MM.1S (cell line): ENCODE measurements at regions not wholly inside any gene's neighbourhood (a gene's known extent, or its start where the extent isn't known, plus 50 kb on each side); places are given as distances from the start of the nearest gene placed in this dataset.

ENCODE experiments used
- EZH2 ChIP-seq: fragments of 300-600 bp; sonication (generic); optimal IDR thresholded peaks from 2 replicates; pipeline ENCODE3; 2017; ENCODE audit warnings: low read depth, mild to moderate bottlenecking, antibody characterized with exemption, low read length, mixed read lengths
- EZH2phosphoT487 ChIP-seq: fragments of 300-600 bp; sonication (generic); IDR thresholded peaks from 2 replicates; pipeline ENCODE4 v1.6.1; 2018; ENCODE audit warnings: antibody characterized with exemption, low read length
- TF ChIP-seq, protein P1 (sequence below): fragments of 300-600 bp; sonication (generic); IDR thresholded peaks from 2 replicates; pipeline ENCODE4 v1.5.1; 2016; ENCODE audit warnings: antibody characterized with exemption, low read length, mixed read lengths

DNA sequence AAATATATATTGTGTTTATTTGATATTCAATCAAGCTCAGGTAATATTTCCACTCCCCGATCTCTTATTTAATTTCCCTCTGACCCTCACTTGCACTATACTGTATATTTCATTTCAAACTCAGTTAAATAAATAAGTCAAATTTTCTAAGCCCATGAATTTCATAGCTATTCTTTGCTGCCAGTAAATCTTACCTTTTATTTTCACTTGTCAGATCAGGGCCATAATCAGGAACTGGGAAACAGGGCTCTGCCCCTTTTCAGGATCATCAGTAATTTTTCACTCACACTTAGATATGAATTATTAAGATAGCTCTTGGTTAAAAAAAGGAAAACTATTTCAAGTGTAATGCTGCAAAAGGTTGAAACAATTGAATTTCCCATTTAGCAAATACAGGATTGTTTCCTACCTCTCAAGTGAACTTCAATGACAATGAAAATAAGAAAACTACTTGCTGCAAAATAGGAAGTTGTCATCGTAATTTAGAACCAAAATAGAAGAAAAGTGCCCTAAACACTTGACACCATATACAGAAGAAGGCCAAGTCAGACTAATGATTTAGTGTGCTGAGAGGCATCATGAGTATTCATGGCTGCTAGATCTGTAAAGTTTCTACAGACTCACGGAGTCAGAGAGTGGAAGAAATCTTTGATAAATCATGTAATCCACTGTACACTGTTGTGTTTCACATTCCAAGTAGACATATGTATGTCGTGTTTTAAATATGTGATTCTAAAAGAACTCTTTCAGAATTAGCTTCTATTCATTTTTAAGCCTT is 316.8 kb upstream of the CNTN5 start:
- TF ChIP-seq, protein P1, sequence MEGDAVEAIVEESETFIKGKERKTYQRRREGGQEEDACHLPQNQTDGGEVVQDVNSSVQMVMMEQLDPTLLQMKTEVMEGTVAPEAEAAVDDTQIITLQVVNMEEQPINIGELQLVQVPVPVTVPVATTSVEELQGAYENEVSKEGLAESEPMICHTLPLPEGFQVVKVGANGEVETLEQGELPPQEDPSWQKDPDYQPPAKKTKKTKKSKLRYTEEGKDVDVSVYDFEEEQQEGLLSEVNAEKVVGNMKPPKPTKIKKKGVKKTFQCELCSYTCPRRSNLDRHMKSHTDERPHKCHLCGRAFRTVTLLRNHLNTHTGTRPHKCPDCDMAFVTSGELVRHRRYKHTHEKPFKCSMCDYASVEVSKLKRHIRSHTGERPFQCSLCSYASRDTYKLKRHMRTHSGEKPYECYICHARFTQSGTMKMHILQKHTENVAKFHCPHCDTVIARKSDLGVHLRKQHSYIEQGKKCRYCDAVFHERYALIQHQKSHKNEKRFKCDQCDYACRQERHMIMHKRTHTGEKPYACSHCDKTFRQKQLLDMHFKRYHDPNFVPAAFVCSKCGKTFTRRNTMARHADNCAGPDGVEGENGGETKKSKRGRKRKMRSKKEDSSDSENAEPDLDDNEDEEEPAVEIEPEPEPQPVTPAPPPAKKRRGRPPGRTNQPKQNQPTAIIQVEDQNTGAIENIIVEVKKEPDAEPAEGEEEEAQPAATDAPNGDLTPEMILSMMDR: no peak
- TF ChIP-seq EZH2phosphoT487 (no peak), EZH2 (no peak)
